ENCODE measurements at regions not wholly inside any gene's neighbourhood (a gene's known extent, or its start where the extent isn't known, plus 50 kb on each side); places are given as distances from the start of the nearest gene placed in this dataset.

DNA sequence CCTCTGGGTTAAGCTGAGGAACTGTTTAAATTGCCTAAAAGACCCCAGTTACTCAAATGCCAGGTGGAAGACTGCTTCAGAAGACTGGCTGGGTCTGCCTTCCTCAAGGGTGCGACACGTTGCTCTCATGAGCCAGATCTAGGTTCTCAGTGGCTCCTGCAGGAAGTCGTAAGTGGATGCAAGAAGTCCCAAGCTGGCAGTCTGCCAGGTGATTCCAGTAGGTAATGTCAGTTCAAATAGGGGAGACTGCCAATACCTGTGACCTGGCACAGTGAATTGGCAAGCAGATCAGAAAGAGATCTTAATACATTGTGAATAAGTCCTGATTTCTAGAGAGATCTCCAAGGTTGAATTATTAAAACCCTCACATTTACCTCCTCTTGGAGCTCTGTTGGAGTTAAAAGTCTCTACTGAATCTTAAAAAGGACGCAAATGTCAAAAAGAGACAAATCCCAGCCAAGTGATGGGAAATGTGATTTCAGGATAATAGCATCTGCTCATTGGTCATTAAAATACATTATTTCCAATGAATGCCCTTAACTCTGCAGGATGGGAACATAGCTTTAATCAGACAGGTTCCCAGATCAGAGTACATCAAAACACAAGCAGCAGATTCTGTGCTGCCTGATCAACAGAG, 98.8 kb upstream of the FRMD6 start:
- peaks cover 13 to 33% of the 10 kb centered on the region in 2 experiments for H3K4me1 ChIP-seq (ENCODE audit: control insufficient read depth in 1 of 2, insufficient read depth in 2 of 2, low read length in 2 of 2)
- H3K4me3 ChIP-seq (replicated peaks in 1 of 2; ENCODE audit: low read depth in 1 of 2, low read length in 2 of 2), result no peak overlapping the region
- ChIA-PET RAD21 (ENCODE audit: low non-redundant PET in 1 of 2, low total read pairs in 2 of 2, uncharacterized antibody in 2 of 2, unreplicated experiment in 2 of 2) (no interaction called here), POLR2A (interaction anchor here (0.6 kb wide), 1 partner anchor 18 kb away, joined by 3 read pairs; no protein-coding TSS in a partner anchor), CTCF (interaction anchor here (0.8 to 1.2 kb wide), 2 partner anchors 19 to 198 kb away, joined by 3 to 5 read pairs; no protein-coding TSS in a partner anchor)
- no peak overlapping the region for H3K27ac ChIP-seq (ENCODE audit: low read depth, low read length)
- intact Hi-C loops (cut with micrococcal nuclease), result no loop called here
- H3K79me2 ChIP-seq (ENCODE audit: insufficient read depth, low read length), result no peaks in the 10 kb centered on the region
- H3K9me2 ChIP-seq (ENCODE audit: insufficient read depth), result peaks cover 4% of the 10 kb centered on the region; the same call in 1 of the 2 replicates
- no peaks in the 10 kb centered on the region for H3K9me3 ChIP-seq (ENCODE audit: control insufficient read depth in 1 of 2, insufficient read depth in 1 of 2, low read depth in 1 of 2, low read length in 2 of 2)
- TF ChIP-seq SP1 (IDR thresholded peaks at IDR 0.05; ENCODE audit: low read depth), result no peak
- H2AFZ ChIP-seq (ENCODE audit: low read depth, low read length, poor library complexity, severe bottlenecking), result peak overlapping the region; percentile 56
- H4K20me1 ChIP-seq (ENCODE audit: insufficient read depth), result no peaks in the 10 kb centered on the region
- H3K27me3 ChIP-seq (ENCODE audit: insufficient read depth, low read length), result no peaks in the 10 kb centered on the region
- DNase-seq (ENCODE audit: low read depth, low spot score), result no peak
- peak overlapping the region; percentile 39 for H3K4me2 ChIP-seq (ENCODE audit: low read length)
- no TSS peak for BruUV-seq (replicated peaks)
- no peak for ATAC-seq
- H3K36me3 ChIP-seq (ENCODE audit: control insufficient read depth in 1 of 2, insufficient read depth in 2 of 2, low read length in 2 of 2), result no peaks in the 10 kb centered on the region
- no peak overlapping the region for H3K9ac ChIP-seq (ENCODE audit: low read length)

DNA sequence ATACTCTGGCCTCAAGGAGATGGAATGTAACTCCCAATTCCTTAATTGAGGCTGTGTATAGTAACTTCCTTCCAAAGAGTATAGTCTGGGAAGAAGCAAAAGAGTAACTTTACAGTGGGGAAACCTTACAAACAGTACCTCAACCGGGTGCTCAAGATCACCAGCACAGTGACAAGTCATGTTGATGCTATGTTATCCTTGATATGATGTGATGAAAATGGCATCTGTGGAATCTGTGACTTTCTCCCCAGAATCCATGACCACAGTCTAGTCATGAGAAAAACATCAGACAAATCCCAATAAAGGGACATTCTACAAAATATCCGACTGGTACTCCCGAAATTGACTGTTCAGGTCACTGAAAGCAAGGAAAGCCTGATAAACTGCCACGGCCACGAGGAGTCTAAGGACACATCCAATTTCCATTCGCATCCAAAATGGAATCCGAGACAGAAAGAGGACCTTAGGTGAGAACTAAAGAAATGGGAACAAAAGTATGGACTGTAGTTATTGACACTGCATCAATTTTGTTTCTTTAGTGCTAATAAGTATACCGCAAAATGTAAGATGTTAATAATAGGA, 97.3 kb upstream of the FRMD6 start:
- Histone ChIP-seq H2AFZ (ENCODE audit: low read depth, low read length, poor library complexity, severe bottlenecking) (peak overlapping the region; percentile 95), H3K27ac (ENCODE audit: low read depth, low read length) (no peak overlapping the region), H3K9ac (ENCODE audit: low read length) (no peak overlapping the region), H3K4me2 (ENCODE audit: low read length) (peak overlapping the region; percentile 60), H3K9me3 (ENCODE audit: control insufficient read depth in 1 of 2, insufficient read depth in 1 of 2, low read depth in 1 of 2, low read length in 2 of 2) (no peaks in the 10 kb centered on the region), H3K9me2 (ENCODE audit: insufficient read depth) (peaks cover 4% of the 10 kb centered on the region; the same call in 1 of the 2 replicates), H3K4me3 (replicated peaks in 1 of 2; ENCODE audit: low read depth in 1 of 2, low read length in 2 of 2) (peak overlapping the region in 1 of 2 experiments; percentile 20; a peak in 1 of 4 replicates), H3K79me2 (ENCODE audit: insufficient read depth, low read length) (no peaks in the 10 kb centered on the region), H3K4me1 (ENCODE audit: control insufficient read depth in 1 of 2, insufficient read depth in 2 of 2, low read length in 2 of 2) (peaks cover 13 to 33% of the 10 kb centered on the region in 2 experiments), H3K36me3 (ENCODE audit: control insufficient read depth in 1 of 2, insufficient read depth in 2 of 2, low read length in 2 of 2) (no peaks in the 10 kb centered on the region), H3K27me3 (ENCODE audit: insufficient read depth, low read length) (no peaks in the 10 kb centered on the region), H4K20me1 (ENCODE audit: insufficient read depth) (no peaks in the 10 kb centered on the region)
- intact Hi-C loops (cut with micrococcal nuclease), result no loop called here
- BruUV-seq (replicated peaks), result no TSS peak
- ChIA-PET RAD21 (ENCODE audit: low non-redundant PET in 1 of 2, low total read pairs in 2 of 2, uncharacterized antibody in 2 of 2, unreplicated experiment in 2 of 2) (no interaction called here), POLR2A (no interaction called here), CTCF (interaction anchor here (0.5 kb wide), 1 partner anchor 225 kb away, joined by 3 read pairs; no protein-coding TSS in a partner anchor)
- ATAC-seq, result peak; percentile 73; the same call in 1 of the 2 replicates
- no peak for DNase-seq (ENCODE audit: low read depth, low spot score)
- TF ChIP-seq CBX3 (IDR thresholded peaks at IDR 0.05; ENCODE audit: low read depth) (no peak), FOSL1 (IDR thresholded peaks at IDR 0.05; ENCODE audit: low read depth) (no peak; the same call in 1 of the 2 replicates), JUND (IDR thresholded peaks at IDR 0.05) (peak; percentile 27; the same call in 1 of the 2 replicates), SIN3A (IDR thresholded peaks at IDR 0.05; ENCODE audit: low read depth) (no peak)
- TF ChIP-seq, protein P1, sequence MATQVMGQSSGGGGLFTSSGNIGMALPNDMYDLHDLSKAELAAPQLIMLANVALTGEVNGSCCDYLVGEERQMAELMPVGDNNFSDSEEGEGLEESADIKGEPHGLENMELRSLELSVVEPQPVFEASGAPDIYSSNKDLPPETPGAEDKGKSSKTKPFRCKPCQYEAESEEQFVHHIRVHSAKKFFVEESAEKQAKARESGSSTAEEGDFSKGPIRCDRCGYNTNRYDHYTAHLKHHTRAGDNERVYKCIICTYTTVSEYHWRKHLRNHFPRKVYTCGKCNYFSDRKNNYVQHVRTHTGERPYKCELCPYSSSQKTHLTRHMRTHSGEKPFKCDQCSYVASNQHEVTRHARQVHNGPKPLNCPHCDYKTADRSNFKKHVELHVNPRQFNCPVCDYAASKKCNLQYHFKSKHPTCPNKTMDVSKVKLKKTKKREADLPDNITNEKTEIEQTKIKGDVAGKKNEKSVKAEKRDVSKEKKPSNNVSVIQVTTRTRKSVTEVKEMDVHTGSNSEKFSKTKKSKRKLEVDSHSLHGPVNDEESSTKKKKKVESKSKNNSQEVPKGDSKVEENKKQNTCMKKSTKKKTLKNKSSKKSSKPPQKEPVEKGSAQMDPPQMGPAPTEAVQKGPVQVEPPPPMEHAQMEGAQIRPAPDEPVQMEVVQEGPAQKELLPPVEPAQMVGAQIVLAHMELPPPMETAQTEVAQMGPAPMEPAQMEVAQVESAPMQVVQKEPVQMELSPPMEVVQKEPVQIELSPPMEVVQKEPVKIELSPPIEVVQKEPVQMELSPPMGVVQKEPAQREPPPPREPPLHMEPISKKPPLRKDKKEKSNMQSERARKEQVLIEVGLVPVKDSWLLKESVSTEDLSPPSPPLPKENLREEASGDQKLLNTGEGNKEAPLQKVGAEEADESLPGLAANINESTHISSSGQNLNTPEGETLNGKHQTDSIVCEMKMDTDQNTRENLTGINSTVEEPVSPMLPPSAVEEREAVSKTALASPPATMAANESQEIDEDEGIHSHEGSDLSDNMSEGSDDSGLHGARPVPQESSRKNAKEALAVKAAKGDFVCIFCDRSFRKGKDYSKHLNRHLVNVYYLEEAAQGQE (IDR thresholded peaks at IDR 0.05; ENCODE audit: low read depth), result no peak
- TF ChIP-seq, protein P2, sequence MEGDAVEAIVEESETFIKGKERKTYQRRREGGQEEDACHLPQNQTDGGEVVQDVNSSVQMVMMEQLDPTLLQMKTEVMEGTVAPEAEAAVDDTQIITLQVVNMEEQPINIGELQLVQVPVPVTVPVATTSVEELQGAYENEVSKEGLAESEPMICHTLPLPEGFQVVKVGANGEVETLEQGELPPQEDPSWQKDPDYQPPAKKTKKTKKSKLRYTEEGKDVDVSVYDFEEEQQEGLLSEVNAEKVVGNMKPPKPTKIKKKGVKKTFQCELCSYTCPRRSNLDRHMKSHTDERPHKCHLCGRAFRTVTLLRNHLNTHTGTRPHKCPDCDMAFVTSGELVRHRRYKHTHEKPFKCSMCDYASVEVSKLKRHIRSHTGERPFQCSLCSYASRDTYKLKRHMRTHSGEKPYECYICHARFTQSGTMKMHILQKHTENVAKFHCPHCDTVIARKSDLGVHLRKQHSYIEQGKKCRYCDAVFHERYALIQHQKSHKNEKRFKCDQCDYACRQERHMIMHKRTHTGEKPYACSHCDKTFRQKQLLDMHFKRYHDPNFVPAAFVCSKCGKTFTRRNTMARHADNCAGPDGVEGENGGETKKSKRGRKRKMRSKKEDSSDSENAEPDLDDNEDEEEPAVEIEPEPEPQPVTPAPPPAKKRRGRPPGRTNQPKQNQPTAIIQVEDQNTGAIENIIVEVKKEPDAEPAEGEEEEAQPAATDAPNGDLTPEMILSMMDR (IDR thresholded peaks at IDR 0.05 in 2 of 3, conservative IDR thresholded peaks at IDR 0.05 in 1 of 3; ENCODE audit: borderline replicate concordance in 1 of 3, insufficient read depth in 1 of 3, low read depth in 2 of 3, low read length in 2 of 3), result no peak
